ENCODE measurements at regions not wholly inside any gene's neighbourhood (a gene's known extent, or its start where the extent isn't known, plus 50 kb on each side); places are given as distances from the start of the nearest gene placed in this dataset.

GRCh38 chr13:78722700-78723099, 63.7 kb upstream of the OBI1 start:
- ChIA-PET CTCF (no interaction called here), POLR2A (no interaction called here)
- Histone ChIP-seq H3K4me1 (ENCODE audit: control insufficient read depth, insufficient read depth, low read length) (no peaks in the 10 kb centered on the region), H3K27ac (ENCODE audit: extremely low read depth, low read depth, low read length) (no peak overlapping the region), H3K4me3 (ENCODE audit: low read depth, low read length) (no peak overlapping the region), H3K9me3 (ENCODE audit: control insufficient read depth, insufficient read depth, low read depth, low read length) (no peaks in the 10 kb centered on the region), H3K36me3 (ENCODE audit: control insufficient read depth in 2 of 2, insufficient read depth in 1 of 2, low read length in 2 of 2) (no peaks in the 10 kb centered on the region)
- no peak for TF ChIP-seq ZNF292 (tag by site-specific recombination; IDR thresholded peaks at IDR 0.05; ENCODE audit: borderline replicate concordance, low read depth)
- peak; percentile 71 for TF ChIP-seq OSR2 (tag by site-specific recombination; IDR thresholded peaks at IDR 0.05)
- TF ChIP-seq PRDM6 (tag by site-specific recombination; IDR thresholded peaks at IDR 0.05) = 0 out of 2 replicates have a peak, but pooled peaks have one; percentile 27
- TF ChIP-seq FEZF1 (tag by site-specific recombination; IDR thresholded peaks at IDR 0.05) = peak; percentile 54
- TF ChIP-seq ZNF311 (tag by site-specific recombination; IDR thresholded peaks at IDR 0.05; ENCODE audit: borderline replicate concordance) = no peak
- 0 out of 2 replicates have a peak, but pooled peaks have one; percentile 62 for TF ChIP-seq ZBTB44 (tag by site-specific recombination; IDR thresholded peaks at IDR 0.05)
- peak; percentile 93 for TF ChIP-seq BCL11B (tag by site-specific recombination; IDR thresholded peaks at IDR 0.05; ENCODE audit: low read depth)
- peak; percentile 40; the same call in 1 of the 2 replicates for TF ChIP-seq ZNF843 (tag by site-specific recombination; IDR thresholded peaks at IDR 0.05)
- TF ChIP-seq SCRT2 (tag by site-specific recombination; IDR thresholded peaks at IDR 0.05) = no peak
- TF ChIP-seq GLIS1 (tag by site-specific recombination; IDR thresholded peaks at IDR 0.05) = peak; percentile 68
- 0 out of 2 replicates have a peak, but pooled peaks have one; percentile 19 for TF ChIP-seq ZNF366 (tag by site-specific recombination; conservative IDR thresholded peaks at IDR 0.05)
- no peak for TF ChIP-seq YY2 (tag by site-specific recombination; IDR thresholded peaks at IDR 0.05)
- 0 out of 2 replicates have a peak, but pooled peaks have one; percentile 23 for TF ChIP-seq ZEB2 (tag by site-specific recombination; IDR thresholded peaks at IDR 0.05)
- no peak for TF ChIP-seq ZNF518A (tag by site-specific recombination; conservative IDR thresholded peaks at IDR 0.05; ENCODE audit: low read depth)

- Histone ChIP-seq H3K27ac (ENCODE audit: extremely low read depth, low read depth, low read length) (no peak overlapping the region), H3K4me1 (ENCODE audit: control insufficient read depth, insufficient read depth, low read length) (no peaks in the 10 kb centered on the region), H3K9me3 (ENCODE audit: control insufficient read depth, insufficient read depth, low read depth, low read length) (no peaks in the 10 kb centered on the region), H3K4me3 (ENCODE audit: low read depth, low read length) (no peak overlapping the region), H3K36me3 (ENCODE audit: control insufficient read depth in 2 of 2, insufficient read depth in 1 of 2, low read length in 2 of 2) (no peaks in the 10 kb centered on the region)
- TF ChIP-seq GFI1B (tag by site-specific recombination; IDR thresholded peaks at IDR 0.05) = no peak
- no peak for TF ChIP-seq ZNF501 (tag by site-specific recombination; IDR thresholded peaks at IDR 0.05)
- no peak for TF ChIP-seq SETDB1 (IDR thresholded peaks at IDR 0.05; ENCODE audit: insufficient read length, low read length)
- TF ChIP-seq CTCF (tag by site-specific recombination; IDR thresholded peaks at IDR 0.05) = no peak
- TF ChIP-seq ZNF600 (tag by site-specific recombination; IDR thresholded peaks at IDR 0.05) = no peak
- no peak for TF ChIP-seq ZNF629 (tag by site-specific recombination; IDR thresholded peaks at IDR 0.05)
- TF ChIP-seq FEZF1 (tag by site-specific recombination; IDR thresholded peaks at IDR 0.05) = no peak
- no peak for TF ChIP-seq ZFP3 (tag by site-specific recombination; IDR thresholded peaks at IDR 0.05; ENCODE audit: low read depth)
- TF ChIP-seq ZNF311 (tag by site-specific recombination; IDR thresholded peaks at IDR 0.05; ENCODE audit: borderline replicate concordance) = no peak
- TF ChIP-seq YY1 (tag by site-specific recombination; IDR thresholded peaks at IDR 0.05) = no peak
- TF ChIP-seq ZNF362 (tag by site-specific recombination; IDR thresholded peaks at IDR 0.05) = no peak
- POLR2A ChIA-PET = no interaction called here
- CTCF ChIA-PET = no interaction called here
Measured at GRCh38 chr13:78719367-78719766, 60.4 kb upstream of the OBI1 start.
